Astrocyte of the hippocampus (primary cell): ENCODE measurements at regions not wholly inside any gene's neighbourhood (a gene's known extent, or its start where the extent isn't known, plus 50 kb on each side); places are given as distances from the start of the nearest gene placed in this dataset.
"Not testable (repeated sequence)": the region's sequence is repeated elsewhere in the genome, so short reads cannot be mapped to it uniquely, and the experiment has no call there.

ENCODE experiments used
- DNase-seq: peaks from one replicate; pipeline ENCODE4 v3.0.0; 2011; ENCODE audit warnings: low read depth, low spot score

DNA sequence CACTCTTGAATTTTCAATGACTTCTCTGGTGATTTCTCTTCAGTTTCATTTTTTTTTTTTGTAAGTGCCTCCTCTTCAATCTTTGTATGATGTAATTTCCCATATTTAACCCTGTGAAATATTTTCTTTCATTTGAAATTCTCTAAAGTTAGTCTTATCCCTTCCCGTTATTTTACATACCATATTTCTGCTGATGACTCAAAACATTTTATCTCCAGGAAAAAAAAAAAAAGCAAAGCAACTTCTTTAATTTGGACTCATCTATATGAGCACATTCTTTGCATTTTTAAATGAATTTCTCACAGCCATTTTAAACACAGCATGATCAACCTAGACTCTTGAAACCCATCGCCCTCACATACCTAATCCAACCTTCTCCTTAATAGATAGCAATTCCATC is 1831.4 kb downstream of the ARAP2 start:
- no peak for DNase-seq

DNA sequence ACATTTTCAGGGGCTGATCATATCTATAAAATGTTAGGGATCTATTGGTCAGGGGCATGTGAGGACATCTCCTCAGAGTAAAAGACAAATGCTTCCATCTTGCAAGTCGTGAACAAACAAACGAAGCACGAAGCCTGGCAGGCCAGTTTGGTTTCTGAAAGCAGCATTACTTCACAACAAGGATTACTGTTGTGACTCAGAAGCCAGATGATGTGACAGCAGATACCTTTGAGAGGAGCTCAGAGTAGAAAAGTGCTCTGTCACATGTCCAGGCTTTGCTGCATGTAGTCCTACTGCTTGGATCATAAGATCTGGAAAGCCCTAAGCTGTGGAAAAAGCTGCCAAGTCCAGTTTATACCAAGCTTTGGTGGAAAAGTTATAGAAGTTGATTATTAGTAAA is 1827.2 kb downstream of the ARAP2 start:
- DNase-seq: no peak

DNA sequence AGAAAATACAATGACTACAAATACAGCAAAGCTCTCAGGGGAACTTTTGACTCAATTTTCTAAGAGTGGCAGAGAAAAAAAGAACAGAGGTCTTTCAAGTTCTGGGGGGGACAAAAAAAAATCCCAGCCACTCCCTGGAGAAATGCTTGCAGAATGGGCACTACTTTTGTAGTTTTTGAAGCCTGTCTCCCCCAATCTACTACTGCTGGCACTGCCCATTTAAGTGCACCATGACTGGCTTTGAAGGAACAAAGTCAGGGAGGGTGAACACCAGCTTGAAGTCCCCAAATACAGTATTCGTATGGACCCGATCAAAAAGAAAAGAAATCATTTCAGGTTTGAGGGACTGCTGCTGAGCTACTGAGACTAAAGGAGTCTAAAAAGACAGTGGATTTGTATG is 1824.4 kb downstream of the ARAP2 start:
- no peak for DNase-seq

DNA sequence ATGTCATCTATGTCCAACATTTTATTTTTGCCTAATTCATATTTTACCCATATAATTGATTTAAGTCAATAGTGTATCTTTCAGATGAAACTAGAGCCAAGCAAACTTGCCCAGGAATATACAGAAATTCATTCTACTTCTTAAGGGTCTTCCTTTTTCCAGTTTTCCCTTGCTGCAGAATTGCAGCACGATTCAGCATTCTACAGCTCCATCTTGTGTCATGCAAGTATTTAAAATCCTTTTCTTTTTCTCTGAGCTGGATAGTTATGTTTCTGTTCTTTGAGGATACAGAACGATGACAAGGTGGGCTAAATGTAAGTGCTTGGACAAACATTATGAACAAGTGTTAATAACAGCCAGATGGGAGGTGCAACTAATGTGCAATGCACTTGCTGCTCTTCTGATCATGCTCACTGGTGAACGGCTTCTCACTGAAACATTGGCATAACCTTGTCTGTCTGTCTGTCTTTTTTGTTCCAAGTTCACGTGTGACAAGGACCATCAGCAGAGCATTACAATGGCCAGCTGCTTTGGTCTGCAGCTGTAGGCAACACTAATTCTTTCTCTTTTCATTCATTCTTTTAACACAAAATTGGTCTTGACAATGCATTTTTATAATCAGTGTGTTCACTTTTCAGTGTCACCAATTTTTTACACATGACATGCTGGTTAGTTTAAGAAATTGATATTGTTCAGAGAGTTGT is 1821.7 kb downstream of the ARAP2 start:
- peak; percentile 2 for DNase-seq

DNA sequence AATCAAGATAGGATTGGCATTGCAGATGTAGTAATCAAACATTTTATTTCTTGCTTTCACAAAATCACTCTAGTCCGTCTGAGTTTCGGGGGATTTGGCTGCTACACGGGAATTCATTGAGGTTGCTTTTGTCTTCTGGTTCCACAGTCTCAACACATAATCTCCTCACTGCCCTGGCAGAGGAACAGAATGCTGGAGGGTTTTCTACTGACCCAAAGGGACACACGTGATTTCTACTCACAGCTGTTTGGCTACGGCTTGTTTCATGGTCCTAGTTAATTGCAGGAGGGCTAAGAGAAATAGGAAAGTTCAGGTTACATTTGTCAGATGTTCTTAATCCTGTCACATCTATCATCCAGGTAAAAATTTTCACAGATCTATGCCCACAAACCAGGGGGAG is 1811.6 kb downstream of the ARAP2 start:
- DNase-seq: no peak

DNA sequence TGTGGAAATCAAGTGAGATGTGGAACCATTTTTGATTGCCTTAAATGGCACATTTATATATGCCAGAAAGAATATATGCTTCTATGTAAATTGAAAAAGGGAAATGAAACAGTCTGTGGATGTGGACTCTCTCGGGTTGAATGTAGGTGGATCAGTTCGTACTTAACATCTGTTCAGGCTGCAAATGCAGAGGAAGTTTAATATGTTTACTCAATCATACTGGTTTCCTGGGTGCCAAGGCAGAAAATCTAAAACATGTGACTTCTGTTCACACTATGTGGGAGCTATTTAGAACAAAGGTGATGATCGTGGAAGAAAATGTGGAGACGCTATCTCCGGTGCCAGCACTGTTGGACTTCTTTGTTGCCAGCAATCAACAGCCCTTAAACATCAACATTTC is 1809.9 kb downstream of the ARAP2 start:
- not testable (repeated sequence) for DNase-seq

DNA sequence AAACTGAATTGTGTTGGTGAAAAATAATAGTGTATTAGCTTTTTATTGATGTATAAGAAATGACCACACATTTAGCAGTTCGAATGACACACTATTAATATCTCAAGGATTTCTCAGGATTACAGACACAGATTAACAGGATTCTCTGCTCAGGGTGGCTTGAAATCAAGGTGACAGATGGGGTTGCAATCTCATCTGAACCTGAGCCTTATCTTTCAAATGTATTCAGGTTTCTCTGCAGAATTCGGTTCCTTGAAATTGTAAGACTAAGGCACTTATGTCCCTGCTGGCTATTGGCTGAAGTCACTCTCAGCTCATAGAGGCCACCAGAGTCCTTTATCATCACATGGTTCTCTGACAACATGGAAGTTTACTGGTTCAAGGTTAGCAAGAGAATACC is 1780.1 kb downstream of the ARAP2 start:
- DNase-seq: no peak

DNA sequence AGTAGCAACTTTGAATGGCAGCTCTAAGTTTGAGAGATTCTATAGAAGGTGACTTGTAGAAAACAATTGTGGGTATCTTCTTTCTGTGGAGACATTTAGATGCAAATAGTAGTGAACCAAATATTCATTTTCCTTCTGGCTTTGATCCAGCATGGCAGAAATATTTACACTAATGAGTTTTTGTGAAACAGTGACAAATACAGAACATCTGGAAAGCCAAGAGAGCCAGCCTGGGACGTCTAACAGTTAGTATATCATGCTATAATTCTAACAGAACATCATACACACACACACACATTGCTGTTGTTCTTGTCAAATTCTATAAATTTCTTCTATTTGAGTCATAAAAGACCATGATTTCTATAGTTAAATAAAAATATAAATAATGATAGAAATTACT is 1777.9 kb downstream of the ARAP2 start:
- DNase-seq: no peak

DNA sequence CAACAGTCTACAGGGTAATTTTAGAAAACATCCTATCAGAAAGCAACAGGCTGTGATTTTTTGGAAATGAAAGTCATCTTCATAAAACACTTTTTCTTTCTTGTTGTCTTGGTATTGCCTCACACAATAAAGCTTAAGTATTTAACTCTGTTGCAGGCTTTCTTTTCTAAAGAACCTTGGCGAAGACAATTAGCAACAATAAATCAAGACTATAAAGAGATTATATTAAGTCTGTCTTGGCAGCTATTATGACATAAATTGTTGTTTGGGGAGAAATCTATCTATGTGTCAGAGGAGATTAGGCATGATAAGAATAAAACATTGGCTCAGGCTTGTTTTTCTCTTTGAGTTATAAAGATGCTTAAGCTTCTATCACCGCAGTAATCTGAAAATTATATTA is 1774.8 kb downstream of the ARAP2 start:
- no peak for DNase-seq

DNA sequence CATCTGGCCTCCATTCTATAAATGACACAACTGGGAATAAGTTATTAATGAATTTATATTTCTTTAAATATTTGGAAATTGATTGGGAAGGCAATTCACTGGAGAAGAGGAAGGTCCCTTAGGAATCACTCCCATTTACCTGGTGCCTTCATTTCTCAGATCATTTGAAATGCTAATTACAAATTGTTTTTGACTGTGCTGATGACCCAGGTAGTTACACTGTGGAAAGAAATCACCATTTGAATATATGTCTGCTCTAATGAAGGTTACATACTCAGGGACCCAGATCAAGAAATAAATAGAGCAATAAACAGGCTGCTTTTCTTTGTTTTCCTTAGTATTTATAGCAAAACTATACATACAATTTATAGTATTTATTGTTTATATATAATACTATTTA is 1759.1 kb downstream of the ARAP2 start:
- no peak for DNase-seq

DNA sequence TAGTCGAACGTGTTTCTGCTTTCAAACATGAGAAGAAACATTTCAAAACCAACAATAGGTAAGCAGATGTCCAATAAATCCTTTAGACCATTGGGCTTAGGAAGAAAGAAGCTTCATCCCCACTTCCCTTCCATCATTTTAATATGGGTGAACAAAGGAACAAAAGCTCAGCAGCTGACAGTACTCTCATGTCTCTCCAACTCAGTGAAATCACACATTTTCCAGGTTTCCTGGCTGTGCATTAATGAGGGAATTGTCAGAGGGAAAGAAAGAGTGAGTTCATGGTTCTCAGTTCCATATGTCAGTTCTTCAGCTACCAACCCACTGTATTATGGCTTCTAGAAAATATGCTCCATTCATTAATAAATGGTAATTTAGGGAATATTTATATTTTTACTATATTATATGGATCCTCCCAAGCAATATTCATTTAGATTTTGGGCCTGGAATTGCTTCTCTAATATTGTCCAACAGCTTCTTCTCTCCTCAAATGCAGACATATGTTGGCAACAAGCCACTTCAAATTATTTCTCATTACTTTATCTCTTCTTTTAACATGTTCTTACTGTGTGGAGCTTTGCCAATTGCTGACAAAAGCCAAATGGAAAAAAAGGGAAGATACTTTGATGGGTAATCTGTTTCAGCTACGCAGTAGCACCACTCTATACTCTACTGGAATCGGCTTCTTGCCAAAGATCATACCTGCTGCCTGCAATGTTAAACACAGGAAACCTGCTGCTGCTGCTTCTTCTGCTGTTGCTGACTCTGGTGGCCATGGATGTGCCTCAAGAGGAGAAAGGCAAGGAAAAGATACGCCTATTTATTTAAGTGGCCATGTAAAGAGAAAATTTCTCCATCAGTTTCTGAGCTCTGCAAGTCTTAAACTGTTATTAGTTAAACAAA is 1757.6 kb downstream of the ARAP2 start:
- DNase-seq: no peak

DNA sequence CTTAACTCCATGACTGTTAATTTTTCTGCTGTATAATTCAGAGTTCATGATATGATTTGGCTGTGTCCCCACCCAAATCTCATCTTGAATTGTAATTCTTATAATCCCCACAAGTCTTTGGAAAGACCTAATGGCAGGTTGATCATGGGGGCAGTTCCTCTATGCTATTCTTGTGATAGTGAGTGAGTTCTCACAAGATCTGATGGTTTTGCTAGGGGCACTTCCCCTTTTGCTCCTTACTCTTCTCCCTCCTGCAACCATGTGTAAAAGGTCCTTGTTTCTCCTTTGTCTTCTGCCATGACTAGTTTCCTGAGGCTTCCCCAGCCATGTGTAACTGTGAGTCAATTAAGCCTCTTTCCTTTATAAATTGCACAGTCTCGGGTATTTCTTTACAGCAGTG is 1751.9 kb downstream of the ARAP2 start:
- DNase-seq: no peak

DNA sequence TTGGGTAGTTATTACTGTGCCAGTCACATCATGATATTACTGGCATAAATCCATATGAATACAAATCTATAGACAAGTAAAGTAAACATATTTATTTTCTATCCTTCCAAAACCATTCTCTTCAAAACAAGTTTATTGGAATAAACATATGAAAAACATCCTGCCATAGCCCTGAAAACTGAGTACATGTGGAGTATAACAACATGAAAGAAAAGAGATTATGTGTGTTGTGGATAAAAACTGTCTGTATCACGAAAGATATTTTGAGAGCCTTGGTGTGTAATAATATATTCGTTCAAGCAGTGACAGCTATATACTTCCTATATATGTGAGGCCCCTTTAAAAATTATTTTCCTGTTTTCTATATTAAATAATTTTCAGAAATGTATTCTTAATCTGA is 1742.2 kb downstream of the ARAP2 start:
- DNase-seq: no peak

DNA sequence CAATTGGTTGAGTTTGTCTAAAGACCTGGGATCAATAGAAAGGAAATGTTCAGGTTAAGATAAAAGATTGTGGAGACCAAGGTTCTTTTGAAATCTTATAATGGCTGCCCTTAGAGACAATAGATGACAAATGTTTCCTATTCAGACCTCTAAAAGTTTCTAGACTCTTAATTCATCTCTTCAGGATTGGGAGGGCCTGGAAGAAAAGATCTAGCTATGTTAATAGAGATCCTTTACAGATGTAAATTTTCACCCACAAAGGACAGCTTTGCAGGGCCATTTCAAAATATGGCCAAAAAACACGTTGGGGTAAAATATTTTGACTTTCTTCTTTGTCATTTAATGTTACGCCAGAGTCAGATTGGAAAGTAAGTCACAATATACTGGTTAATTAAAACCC is 1739.6 kb downstream of the ARAP2 start:
- DNase-seq: not testable (repeated sequence)

DNA sequence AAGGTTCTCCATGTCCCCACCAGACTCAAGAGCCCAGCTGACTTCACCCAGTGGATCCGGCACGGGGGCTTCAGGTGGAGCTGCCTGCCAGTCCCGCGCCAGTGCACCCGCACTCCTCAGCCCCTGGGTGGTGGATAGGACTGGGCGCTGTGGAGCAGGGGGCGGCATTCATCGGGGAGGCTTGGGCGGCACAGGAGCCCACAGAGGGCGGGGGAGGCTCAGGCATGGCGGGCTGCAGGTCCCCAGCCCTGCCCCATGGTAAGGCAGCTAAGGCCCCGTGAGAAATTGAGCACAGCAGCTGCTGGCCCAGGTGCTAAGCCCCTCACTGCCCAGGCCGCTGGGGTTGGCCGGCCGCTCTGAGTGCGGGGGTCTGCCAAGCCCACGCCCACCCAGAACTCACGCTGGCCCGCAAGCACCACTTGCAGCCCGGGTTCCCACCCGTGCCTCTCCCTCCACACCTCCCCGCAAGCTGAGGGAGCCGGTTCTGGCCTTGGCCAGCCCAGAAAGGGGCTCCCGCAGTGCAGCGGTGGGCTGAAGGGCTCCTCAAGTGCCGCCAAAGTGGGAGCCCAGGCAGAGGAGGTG is 1737.7 kb downstream of the ARAP2 start:
- DNase-seq: not testable (repeated sequence)

DNA sequence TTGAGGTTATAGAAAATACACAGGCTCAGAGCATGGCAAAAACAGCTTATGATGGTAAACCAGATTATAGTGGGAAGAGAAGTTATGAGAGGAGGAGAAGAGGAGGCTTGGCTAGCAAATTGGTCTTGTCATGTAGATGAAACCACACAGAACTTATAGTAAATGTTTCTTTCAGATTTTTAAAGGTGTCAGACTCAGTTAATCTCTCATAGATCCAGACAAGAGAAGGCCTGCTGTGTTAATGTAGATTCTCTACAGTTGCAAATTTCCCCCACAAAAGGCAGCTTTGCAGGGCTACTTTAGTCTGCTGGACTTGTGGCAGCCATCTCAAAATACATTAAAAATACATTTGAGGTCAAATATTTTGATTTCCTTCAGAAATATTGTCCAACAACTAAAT is 1731.7 kb downstream of the ARAP2 start:
- DNase-seq: no peak

DNA sequence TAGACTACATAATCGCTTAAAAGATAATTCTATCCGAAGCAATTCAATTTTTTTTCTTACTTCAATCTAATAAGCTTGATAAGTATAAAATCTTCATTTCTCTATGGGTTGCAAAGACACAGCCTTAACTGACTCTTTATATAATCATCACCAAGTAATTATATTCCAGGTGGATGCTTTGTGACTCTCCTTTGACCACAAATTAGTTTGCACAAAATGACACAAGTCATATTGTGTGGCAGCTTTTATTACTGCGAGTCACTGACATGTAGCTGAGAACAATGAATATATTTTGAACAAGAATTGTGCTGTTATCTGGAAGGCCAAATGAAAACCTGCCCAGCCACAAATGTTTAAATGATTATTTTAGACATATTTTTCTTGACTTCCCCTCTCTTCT is 1727.8 kb downstream of the ARAP2 start:
- no peak for DNase-seq

DNA sequence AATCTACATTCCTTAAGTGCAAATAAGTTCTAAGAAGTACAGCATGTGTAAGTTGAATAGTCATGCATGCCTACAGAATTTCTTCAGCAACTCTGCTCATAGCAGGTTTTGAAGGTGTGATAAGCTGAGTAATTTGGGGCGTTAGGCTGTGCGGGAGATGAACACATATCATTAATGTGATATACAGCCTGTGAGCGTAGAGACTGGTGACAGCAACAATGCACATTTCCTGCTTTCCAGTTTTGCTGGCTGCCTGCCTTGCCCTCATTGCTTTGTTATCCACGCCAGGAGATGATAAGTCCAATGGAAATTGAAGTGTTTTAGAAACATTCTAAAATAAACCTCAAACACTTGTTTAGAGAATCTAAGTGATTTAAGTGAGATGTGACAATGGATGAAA is 1709.4 kb downstream of the ARAP2 start:
- no peak for DNase-seq

DNA sequence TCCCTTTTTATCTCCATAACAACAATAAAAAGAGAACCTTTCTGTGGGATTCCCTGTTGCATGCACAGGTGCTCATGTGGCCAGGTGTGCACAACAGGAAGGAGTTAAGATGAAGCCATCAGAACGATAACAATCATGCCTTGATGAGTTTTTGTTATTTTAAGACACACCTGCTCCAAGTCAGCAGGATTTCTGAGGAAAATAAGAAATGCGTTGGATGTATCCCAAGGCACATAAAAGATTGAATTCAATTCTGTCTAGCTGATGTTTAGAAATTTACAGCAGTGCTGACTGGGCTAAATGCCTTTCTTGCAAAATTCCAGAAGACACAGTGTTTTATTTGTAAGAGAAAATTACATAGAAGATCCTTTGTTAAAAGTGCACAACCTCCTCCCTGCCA is 1678.2 kb downstream of the ARAP2 start:
- DNase-seq: no peak

DNA sequence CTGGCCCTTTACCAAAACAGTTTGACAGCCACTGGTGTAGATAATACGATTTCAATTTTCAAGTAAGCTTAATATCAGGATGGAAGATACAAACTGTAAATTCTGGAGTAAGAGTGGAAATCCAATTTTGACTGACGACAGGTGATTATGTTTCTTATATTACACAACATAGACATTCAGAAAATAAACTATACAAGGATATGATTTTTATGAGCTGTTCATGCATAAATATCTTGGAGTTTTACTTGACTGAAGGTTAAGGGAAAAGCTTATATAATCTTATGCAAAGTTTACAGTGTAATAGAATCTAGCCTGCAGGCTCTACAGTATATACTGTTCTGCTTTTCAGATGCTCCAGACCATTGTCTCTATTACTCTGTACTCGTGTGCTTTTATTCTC is 1672.3 kb downstream of the ARAP2 start:
- DNase-seq: no peak

DNA sequence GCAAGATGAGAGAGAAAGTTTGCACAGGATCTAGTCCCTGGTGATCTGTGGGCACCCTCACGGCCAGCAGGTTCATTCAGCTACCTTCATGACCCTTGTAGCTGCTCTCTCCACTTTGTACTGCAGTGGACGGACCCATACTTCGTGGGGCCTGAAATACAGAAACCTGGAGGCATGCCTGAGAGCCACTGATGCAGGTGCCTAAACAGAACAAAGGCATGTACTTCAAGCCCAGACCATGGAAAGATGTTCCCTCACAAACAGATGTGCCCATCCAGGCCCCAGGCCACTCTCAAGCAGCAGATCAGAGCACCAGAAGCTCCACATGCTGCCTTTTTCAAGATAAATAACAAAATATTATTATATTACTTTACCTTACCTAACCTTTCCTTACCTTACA is 1629.0 kb downstream of the ARAP2 start:
- DNase-seq: no peak

DNA sequence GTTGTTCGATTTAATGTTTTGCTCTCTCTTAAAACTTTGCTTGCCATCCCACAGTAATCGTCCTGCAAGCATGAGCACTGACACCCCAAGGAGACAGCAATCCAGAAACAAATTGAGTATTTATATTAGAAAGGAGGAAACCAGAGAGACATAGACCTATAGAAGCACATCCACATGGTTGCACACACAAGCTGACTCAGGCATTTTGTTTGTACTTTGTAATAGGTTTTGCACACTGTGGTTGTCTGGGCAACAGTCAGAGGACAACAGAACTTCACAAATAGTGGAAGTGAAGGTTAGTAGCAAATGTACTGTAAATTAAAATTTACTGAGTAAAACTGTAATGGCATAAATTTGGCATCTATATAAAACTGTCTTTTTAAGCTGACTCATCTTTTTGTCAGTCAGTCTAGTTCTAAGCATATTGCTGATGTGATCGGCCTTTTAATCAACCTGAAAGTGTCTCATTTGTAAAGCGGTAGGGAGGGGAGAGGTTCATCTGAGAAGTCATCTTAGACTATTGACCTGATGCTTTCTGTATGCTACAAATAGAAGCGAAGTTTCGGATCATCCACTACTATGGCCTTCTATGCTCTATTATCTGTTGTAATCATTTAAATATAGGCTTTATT is 1624.7 kb downstream of the ARAP2 start:
- peak; percentile 6 for DNase-seq
